Smooth muscle cell (in vitro differentiated cells): ENCODE measurements at regions not wholly inside any gene's neighbourhood (a gene's known extent, or its start where the extent isn't known, plus 50 kb on each side); places are given as distances from the start of the nearest gene placed in this dataset.

ENCODE experiments used
- DNase-seq: peaks from one replicate; lab custom pipeline; 2025; ENCODE audit not compliant: unreplicated experiment; lab: John Stamatoyannopoulos, UW
- H2AFZ ChIP-seq: fragments of 200-600 bp; sonication (generic); 2 replicates; pipeline ENCODE4 v1.6.0; 2016; ENCODE audit warnings: antibody characterized with exemption, low read depth, mild to moderate bottlenecking
- H3F3A ChIP-seq: fragments of 200-600 bp; sonication (generic); 2 replicates; pipeline ENCODE4 v1.6.0; 2017; ENCODE audit warnings: antibody characterized with exemption, low read depth
- H3K27ac ChIP-seq: fragments of 200-600 bp; sonication (generic); 2 replicates; pipeline ENCODE4 v1.5.1; 2016; ENCODE audit warnings: low read depth, mild to moderate bottlenecking
- H3K27me3 ChIP-seq: fragments of 200-600 bp; sonication (generic); 2 replicates; pipeline ENCODE4 v1.6.1; 2016; ENCODE audit warnings: low read depth, mild to moderate bottlenecking
- H3K36me3 ChIP-seq: fragments of 200-600 bp; sonication (generic); 2 replicates; pipeline ENCODE4 v1.5.1; 2016; ENCODE audit warnings: low read depth
- H3K4me1 ChIP-seq: fragments of 200-600 bp; sonication (generic); 2 replicates; pipeline ENCODE4 v1.5.1; 2016; ENCODE audit warnings: low read depth
- H3K4me2 ChIP-seq: fragments of 200-600 bp; sonication (generic); 2 replicates; pipeline ENCODE4 v1.6.0; 2016; ENCODE audit warnings: mild to moderate bottlenecking
- H3K4me3 ChIP-seq: fragments of 200-600 bp; sonication (generic); 2 replicates; pipeline ENCODE4 v1.5.1; 2016; ENCODE audit warnings: mild to moderate bottlenecking
- H3K79me2 ChIP-seq: fragments of 200-600 bp; sonication (generic); 2 replicates; pipeline ENCODE4 v1.6.0; 2016; ENCODE audit warnings: low read depth, mild to moderate bottlenecking
- H3K9ac ChIP-seq: fragments of 200-600 bp; sonication (generic); 2 replicates; pipeline ENCODE4 v1.6.0; 2016; ENCODE audit warnings: low read depth
- H3K9me3 ChIP-seq: fragments of 200-600 bp; sonication (generic); replicated peaks from 2 replicates; pipeline ENCODE4 v1.5.1; 2016; ENCODE audit warnings: low read depth
- H4K20me1 ChIP-seq: fragments of 200-600 bp; sonication (generic); 2 replicates; pipeline ENCODE4 v1.6.0; 2016; ENCODE audit warnings: low read depth
- CTCF ChIP-seq: fragments of 200-600 bp; sonication (generic); IDR thresholded peaks from 2 replicates; pipeline ENCODE4 v1.5.1; 2017; ENCODE audit warnings: borderline replicate concordance, mild to moderate bottlenecking, antibody characterized with exemption; ENCODE audit not compliant: insufficient read depth, poor library complexity, severe bottlenecking
- WGBS: methylation state at CpG from one replicate; pipeline ENCODE4 v1.1.7; 2016; ENCODE audit warnings: low lambda C conversion rate; 5-methylcytosine and 5-hydroxymethylcytosine counted together

- H2AFZ ChIP-seq, result no peak overlapping the region
- peaks cover 3% of the 10 kb centered on the region for H3K27me3 ChIP-seq
- no peaks in the 10 kb centered on the region for H3K4me1 ChIP-seq
- no peaks in the 10 kb centered on the region for H4K20me1 ChIP-seq
- H3K79me2 ChIP-seq, result no peaks in the 10 kb centered on the region
- H3K4me2 ChIP-seq, result no peak overlapping the region
- WGBS, result 46% methylated on average over 10 of the region's 10 CpGs
- no peak overlapping the region for H3K9ac ChIP-seq
- DNase-seq, result no peak
- no peaks in the 10 kb centered on the region for H3K9me3 ChIP-seq
- H3K4me3 ChIP-seq, result no peak overlapping the region
- H3K27ac ChIP-seq, result no peak overlapping the region
- TF ChIP-seq CTCF, result no peak
- H3F3A ChIP-seq, result no peaks in the 10 kb centered on the region
- no peaks in the 10 kb centered on the region for H3K36me3 ChIP-seq
These were observed 65.4 kb upstream of the STUM start for GRCh38 chr1:226482975-226483700.

GRCh38 chr1:226485192-226485591 lies 63.4 kb upstream of the STUM start:
- H4K20me1 ChIP-seq, result no peaks in the 10 kb centered on the region
- no peak overlapping the region for H3K9ac ChIP-seq
- no peak overlapping the region for H3K4me3 ChIP-seq
- WGBS, result 67% methylated on average over 5 of the region's 5 CpGs
- H3K4me1 ChIP-seq, result no peaks in the 10 kb centered on the region
- no peak for TF ChIP-seq CTCF
- H2AFZ ChIP-seq, result no peak overlapping the region
- H3K27ac ChIP-seq, result no peak overlapping the region
- DNase-seq, result no peak
- no peaks in the 10 kb centered on the region for H3K9me3 ChIP-seq
- H3K4me2 ChIP-seq, result no peak overlapping the region
- H3K36me3 ChIP-seq, result no peaks in the 10 kb centered on the region
- H3F3A ChIP-seq, result no peaks in the 10 kb centered on the region
- H3K27me3 ChIP-seq, result peaks cover 3% of the 10 kb centered on the region
- no peaks in the 10 kb centered on the region for H3K79me2 ChIP-seq

GRCh38 chr1:226486161-226486560 lies 62.4 kb upstream of the STUM start:
- Histone ChIP-seq H3K4me2 (no peak overlapping the region), H3K27me3 (peaks cover 3% of the 10 kb centered on the region), H3K4me1 (no peaks in the 10 kb centered on the region), H3K9me3 (no peaks in the 10 kb centered on the region), H3K4me3 (no peak overlapping the region), H2AFZ (no peak overlapping the region), H3K9ac (no peak overlapping the region), H4K20me1 (no peaks in the 10 kb centered on the region), H3K27ac (no peak overlapping the region), H3F3A (no peaks in the 10 kb centered on the region), H3K36me3 (no peaks in the 10 kb centered on the region), H3K79me2 (no peaks in the 10 kb centered on the region)
- TF ChIP-seq CTCF, result no peak
- 86% methylated on average over 1 of the region's 1 CpG for WGBS
- DNase-seq, result no peak

- Histone ChIP-seq H3K79me2 (no peaks in the 10 kb centered on the region), H2AFZ (no peak overlapping the region), H3K27me3 (peaks cover 3% of the 10 kb centered on the region), H3K9ac (no peak overlapping the region), H3K36me3 (no peaks in the 10 kb centered on the region), H4K20me1 (no peaks in the 10 kb centered on the region), H3K9me3 (no peaks in the 10 kb centered on the region), H3K27ac (no peak overlapping the region), H3K4me2 (no peak overlapping the region), H3F3A (no peaks in the 10 kb centered on the region), H3K4me1 (no peaks in the 10 kb centered on the region), H3K4me3 (no peak overlapping the region)
- no peak for DNase-seq
- no peak for TF ChIP-seq CTCF
- WGBS, result 87% methylated on average over 2 of the region's 2 CpGs
These were observed 60.6 kb upstream of the STUM start for GRCh38 chr1:226487921-226488320.
